H9 (cell line): ENCODE measurements at regions not wholly inside any gene's neighbourhood (a gene's known extent, or its start where the extent isn't known, plus 50 kb on each side); places are given as distances from the start of the nearest gene placed in this dataset.
A peak's percentile ranks its signal among the peaks of the same experiment; 100 is the strongest.

Source experiments
- DNase-seq: peaks from one replicate; pipeline ENCODE4 v3.0.0-alpha.2; 2017
- H2AFZ ChIP-seq: one replicate; pipeline ENCODE4 v1.6.1; 2013; ENCODE audit warnings: mild to moderate bottlenecking, low read length, control low read depth, moderate library complexity
- H2AK5ac ChIP-seq: 2 replicates; pipeline ENCODE4 v1.6.1; 2013; ENCODE audit warnings: low read length, control low read depth, mixed read lengths; ENCODE audit not compliant: insufficient read length
- H2BK120ac ChIP-seq: one replicate; pipeline ENCODE4 v1.6.1; 2013; ENCODE audit warnings: low read depth, mild to moderate bottlenecking, low read length, control low read depth, inconsistent platforms; ENCODE audit not compliant: poor library complexity, severe bottlenecking
- H2BK12ac ChIP-seq: 2 replicates; pipeline ENCODE4 v1.6.1; 2013; ENCODE audit warnings: low read length, control low read depth, mixed read lengths, low read depth; ENCODE audit not compliant: insufficient read length
- H2BK15ac ChIP-seq: 2 replicates; pipeline ENCODE4 v1.6.1; 2013; ENCODE audit warnings: low read depth, low read length, control low read depth
- H2BK20ac ChIP-seq: one replicate; pipeline ENCODE4 v1.6.1; 2013; ENCODE audit warnings: low read depth, mild to moderate bottlenecking, low read length, control low read depth, inconsistent platforms; ENCODE audit not compliant: poor library complexity, severe bottlenecking
- H2BK5ac ChIP-seq: 2 replicates; pipeline ENCODE4 v1.6.1; 2013; ENCODE audit warnings: low read length, control low read depth, mixed read lengths; ENCODE audit not compliant: insufficient read length
- H3K14ac ChIP-seq: 2 replicates; pipeline ENCODE4 v1.6.1; 2013; ENCODE audit warnings: low read length, control low read depth; ENCODE audit not compliant: insufficient read depth
- H3K18ac ChIP-seq: 2 replicates; pipeline ENCODE4 v1.6.1; 2013; ENCODE audit warnings: low read depth, mild to moderate bottlenecking, mixed read lengths, low read length, control low read depth; ENCODE audit not compliant: insufficient read length
- H3K23ac ChIP-seq: 2 replicates; pipeline ENCODE4 v1.6.1; 2013; ENCODE audit warnings: low read length, control low read depth, mixed read lengths, low read depth; ENCODE audit not compliant: insufficient read length
- H3K23me2 ChIP-seq: 2 replicates; pipeline ENCODE4 v1.6.1; 2013; ENCODE audit warnings: low read depth, mild to moderate bottlenecking, mixed read lengths, low read length, control low read depth; ENCODE audit not compliant: insufficient read length, poor library complexity, severe bottlenecking
- H3K27ac ChIP-seq: 2 replicates; pipeline ENCODE4 v1.5.1; 2013; ENCODE audit warnings: low read length, control low read depth, mixed read lengths, low read depth; ENCODE audit not compliant: insufficient read length
- H3K27me3 ChIP-seq: 2 replicates; pipeline ENCODE4 v1.6.1; 2013; ENCODE audit warnings: low read length, control low read depth, inconsistent platforms; ENCODE audit not compliant: insufficient read depth
- H3K4ac ChIP-seq: 2 replicates; pipeline ENCODE4 v1.6.1; 2013; ENCODE audit warnings: low read depth, mild to moderate bottlenecking, control low read depth, inconsistent platforms, low read length, moderate library complexity
- H3K4me1 ChIP-seq: 2 replicates; pipeline ENCODE4 v1.6.1; 2013; ENCODE audit warnings: low read length, control low read depth, inconsistent platforms; ENCODE audit not compliant: insufficient read depth
- H3K4me2 ChIP-seq: 2 replicates; pipeline ENCODE4 v1.6.1; 2013; ENCODE audit warnings: low read length, control low read depth, mixed read lengths; ENCODE audit not compliant: insufficient read length, insufficient read depth
- H3K56ac ChIP-seq: 2 replicates; pipeline ENCODE4 v1.6.1; 2013; ENCODE audit warnings: low read depth, mild to moderate bottlenecking, mixed read lengths, low read length, control low read depth; ENCODE audit not compliant: insufficient read length
- H3K79me1 ChIP-seq: 2 replicates; pipeline ENCODE4 v1.6.1; 2013; ENCODE audit warnings: low read depth, mild to moderate bottlenecking, moderate library complexity, low read length, control low read depth, inconsistent platforms; ENCODE audit not compliant: insufficient read depth, poor library complexity, severe bottlenecking
- H3K79me2 ChIP-seq: 2 replicates; pipeline ENCODE4 v1.6.1; 2013; ENCODE audit warnings: low read length, control low read depth, inconsistent platforms; ENCODE audit not compliant: insufficient read depth
- H3K9ac ChIP-seq: 2 replicates; pipeline ENCODE4 v1.6.1; 2013; ENCODE audit warnings: low read length, control low read depth, mixed read lengths; ENCODE audit not compliant: insufficient read length; ENCODE audit errors: extremely low read depth
- H3K9me3 ChIP-seq: one replicate; pipeline ENCODE4 v1.6.1; 2013; ENCODE audit warnings: low read depth, low read length, inconsistent platforms; ENCODE audit not compliant: control insufficient read depth
- H3T11ph ChIP-seq: one replicate; pipeline ENCODE4 v1.6.1; 2013; ENCODE audit warnings: mild to moderate bottlenecking, low read length, control low read depth, inconsistent platforms
- H4K20me1 ChIP-seq: one replicate; pipeline ENCODE4 v1.6.1; 2013; ENCODE audit not compliant: control insufficient read depth, insufficient read length, insufficient read depth
- H4K5ac ChIP-seq: 2 replicates; pipeline ENCODE4 v1.6.1; 2013; ENCODE audit warnings: low read depth, mild to moderate bottlenecking, mixed read lengths, low read length, control low read depth; ENCODE audit not compliant: insufficient read length
- H4K8ac ChIP-seq: replicated peaks from 2 replicates; pipeline ENCODE4 v1.6.1; 2013; ENCODE audit warnings: low read length, control low read depth, mixed read lengths, low read depth; ENCODE audit not compliant: insufficient read length
- H4K91ac ChIP-seq: 2 replicates; pipeline ENCODE4 v1.6.1; 2013; ENCODE audit warnings: low read depth, mild to moderate bottlenecking, moderate library complexity, mixed read lengths, low read length, control low read depth; ENCODE audit not compliant: insufficient read length
- H3K27ac Mint-ChIP-seq, 3 experiments: 2 replicates in 2 of 3; 3 replicates in 1 of 3; pipeline ENCODE4 v1.8.0; 2020 to 2021; ENCODE audit warnings: mixed read lengths in 3 of 3, mild to moderate bottlenecking in 1 of 3, moderate library complexity in 1 of 3
- H3K27me3 Mint-ChIP-seq: 2 replicates; pipeline ENCODE4 v1.8.0; 2021; ENCODE audit warnings: low read depth, mild to moderate bottlenecking, moderate library complexity, mixed read lengths
- H3K36me3 Mint-ChIP-seq, 3 experiments: 2 replicates in 2 of 3; 3 replicates in 1 of 3; pipeline ENCODE4 v1.8.0; 2020 to 2021; ENCODE audit warnings: low read depth in 3 of 3, mixed read lengths in 3 of 3; ENCODE audit not compliant: insufficient read depth in 1 of 3
- H3K4me1 Mint-ChIP-seq, 2 experiments: 2 replicates each; pipeline ENCODE4 v1.8.0; 2020; ENCODE audit warnings: mixed read lengths in 2 of 2
- H3K4me3 Mint-ChIP-seq, 2 experiments: 2 replicates in 1 of 2; 3 replicates in 1 of 2; pipeline ENCODE4 v1.8.0; 2020 to 2021; ENCODE audit warnings: mild to moderate bottlenecking in 2 of 2, mixed read lengths in 2 of 2, moderate library complexity in 1 of 2
- H3K9me3 Mint-ChIP-seq, 2 experiments: 2 replicates in 1 of 2; 3 replicates in 1 of 2; pipeline ENCODE4 v1.8.0; 2020; ENCODE audit warnings: mild to moderate bottlenecking in 2 of 2, mixed read lengths in 2 of 2, moderate library complexity in 1 of 2
- CTCF ChIP-seq: fragments of 200-600 bp; sonication (generic); conservative IDR thresholded peaks from 3 replicates; pipeline ENCODE4 v1.8.0; 2021; ENCODE audit warnings: antibody characterized with exemption, mild to moderate bottlenecking
- WGBS: extraction: QIAGEN DNeasy Blood & Tissue Kit; methylation state at CpG from one replicate; pipeline ENCODE4 v1.1.7; 2013; ENCODE audit warnings: missing lambda C conversion rate, low lambda C conversion rate, mixed read lengths; ENCODE audit not compliant: insufficient read length; ENCODE audit errors: extremely low coverage; 5-methylcytosine and 5-hydroxymethylcytosine counted together

- Histone ChIP-seq H4K5ac (no peak overlapping the region), H2BK15ac (no peak overlapping the region), H2BK20ac (no peak overlapping the region), H3K27ac (no peak overlapping the region), H3K79me1 (no peaks in the 10 kb centered on the region), H3K18ac (no peak overlapping the region), H4K20me1 (no peaks in the 10 kb centered on the region), H2BK120ac (no peak overlapping the region), H3K9ac (no peak overlapping the region), H3K9me3 (no peaks in the 10 kb centered on the region), H4K91ac (no peak overlapping the region), H3K4me1 (no peaks in the 10 kb centered on the region), H3K56ac (no peak overlapping the region), H4K8ac (no peak overlapping the region), H3K23ac (no peak overlapping the region), H2BK12ac (no peak overlapping the region), H3K4ac (no peak overlapping the region), H2BK5ac (no peak overlapping the region), H3K79me2 (no peaks in the 10 kb centered on the region), H2AK5ac (no peak overlapping the region), H3T11ph (no peak overlapping the region), H3K23me2 (no peaks in the 10 kb centered on the region), H3K4me2 (no peak overlapping the region), H3K14ac (no peak overlapping the region), H3K27me3 (no peaks in the 10 kb centered on the region), H2AFZ (no peak overlapping the region)
- H3K9me3 Mint-ChIP-seq: no peaks in the 10 kb centered on the region
- H3K4me3 Mint-ChIP-seq: no peak overlapping the region
- peak overlapping the region in 1 of 3 experiments; percentile 78; a peak in 1 of 7 replicates for H3K27ac Mint-ChIP-seq
- no CpG with 5 or more reads among the region's 3 CpGs for WGBS
- no peaks in the 10 kb centered on the region for H3K27me3 Mint-ChIP-seq
- TF ChIP-seq CTCF: no peak
- DNase-seq: no peak
- H3K4me1 Mint-ChIP-seq: peaks cover 11 to 13% of the 10 kb centered on the region in 2 experiments; a peak in 3 of 4 replicates
- H3K36me3 Mint-ChIP-seq: no peaks in the 10 kb centered on the region
Observed at GRCh38 chr2:84281510-84281909, 177.6 kb downstream of the SUCLG1 start.
